HL-60 (cell line): ENCODE measurements at regions not wholly inside any gene's neighbourhood (a gene's known extent, or its start where the extent isn't known, plus 50 kb on each side); places are given as distances from the start of the nearest gene placed in this dataset.

Experiments
- DNase-seq, 2 experiments: peaks; one replicate each; pipeline ENCODE4 v3.0.0-alpha.2; 2010 to 2020; ENCODE audit warnings: low read depth in 1 of 2, low spot score in 1 of 2
- H3K27ac ChIP-seq: fragments of 250-450 bp; sonication (Bioruptor Pico); replicated peaks from 2 replicates; pipeline ENCODE4 v1.5.1; 2020; ENCODE audit warnings: mild to moderate bottlenecking, moderate library complexity
- H3K27me3 ChIP-seq: fragments of 250-450 bp; sonication (Bioruptor Pico); 2 replicates; pipeline ENCODE4 v1.5.1; 2021; ENCODE audit warnings: mild to moderate bottlenecking, moderate library complexity; ENCODE audit not compliant: insufficient read depth, poor library complexity, severe bottlenecking
- H3K4me3 ChIP-seq: replicated peaks from 2 replicates; pipeline ENCODE4 v1.5.1; 2011; ENCODE audit warnings: mild to moderate bottlenecking, control low read depth, low read length; ENCODE audit not compliant: insufficient read depth
- GABPA ChIP-seq: IDR thresholded peaks from 2 replicates; pipeline ENCODE4 v1.6.1; 2012; ENCODE audit warnings: low read depth
- POLR2AphosphoS5 ChIP-seq: IDR thresholded peaks from 2 replicates; pipeline ENCODE4 v1.6.1; 2012; ENCODE audit warnings: low read depth
- SPI1 ChIP-seq: IDR thresholded peaks from 2 replicates; pipeline ENCODE4 v1.6.1; 2012; ENCODE audit warnings: low read depth, mild to moderate bottlenecking, borderline replicate concordance
- TF ChIP-seq, protein P1 (sequence below): IDR thresholded peaks from 2 replicates; pipeline ENCODE4 v1.6.1; 2012; ENCODE audit warnings: low read depth; ENCODE audit not compliant: insufficient replicate concordance
- TF ChIP-seq, protein P2 (sequence below): IDR thresholded peaks from one replicate; pipeline ENCODE4 v1.5.1; 2011; ENCODE audit warnings: low read length, control low read depth, inconsistent platforms; ENCODE audit not compliant: insufficient read depth

DNA sequence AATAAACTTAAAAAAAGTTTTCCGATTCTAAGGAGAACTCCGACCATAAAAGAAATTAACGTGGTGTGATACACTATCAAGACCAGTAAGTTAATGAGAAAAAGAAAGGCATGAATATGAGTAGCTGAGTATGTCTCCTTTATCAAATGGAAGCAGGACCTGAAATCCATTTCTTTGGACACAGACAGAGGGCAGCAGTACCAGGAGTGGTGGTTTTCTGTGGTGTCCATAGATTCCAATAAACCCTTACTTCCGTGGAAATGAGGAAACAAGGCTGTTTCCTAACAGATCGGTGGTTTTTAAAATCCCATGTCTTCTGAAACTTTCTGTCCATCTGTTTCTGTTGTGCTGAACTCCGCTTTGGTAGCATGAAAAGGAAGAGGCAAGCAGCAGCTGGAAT is 128.5 kb upstream of the TSPAN5 start:
- Histone ChIP-seq H3K4me3 (no peak overlapping the region), H3K27ac (no peak overlapping the region), H3K27me3 (no peaks in the 10 kb centered on the region)
- TF ChIP-seq GABPA, result no peak
- TF ChIP-seq, protein P1, sequence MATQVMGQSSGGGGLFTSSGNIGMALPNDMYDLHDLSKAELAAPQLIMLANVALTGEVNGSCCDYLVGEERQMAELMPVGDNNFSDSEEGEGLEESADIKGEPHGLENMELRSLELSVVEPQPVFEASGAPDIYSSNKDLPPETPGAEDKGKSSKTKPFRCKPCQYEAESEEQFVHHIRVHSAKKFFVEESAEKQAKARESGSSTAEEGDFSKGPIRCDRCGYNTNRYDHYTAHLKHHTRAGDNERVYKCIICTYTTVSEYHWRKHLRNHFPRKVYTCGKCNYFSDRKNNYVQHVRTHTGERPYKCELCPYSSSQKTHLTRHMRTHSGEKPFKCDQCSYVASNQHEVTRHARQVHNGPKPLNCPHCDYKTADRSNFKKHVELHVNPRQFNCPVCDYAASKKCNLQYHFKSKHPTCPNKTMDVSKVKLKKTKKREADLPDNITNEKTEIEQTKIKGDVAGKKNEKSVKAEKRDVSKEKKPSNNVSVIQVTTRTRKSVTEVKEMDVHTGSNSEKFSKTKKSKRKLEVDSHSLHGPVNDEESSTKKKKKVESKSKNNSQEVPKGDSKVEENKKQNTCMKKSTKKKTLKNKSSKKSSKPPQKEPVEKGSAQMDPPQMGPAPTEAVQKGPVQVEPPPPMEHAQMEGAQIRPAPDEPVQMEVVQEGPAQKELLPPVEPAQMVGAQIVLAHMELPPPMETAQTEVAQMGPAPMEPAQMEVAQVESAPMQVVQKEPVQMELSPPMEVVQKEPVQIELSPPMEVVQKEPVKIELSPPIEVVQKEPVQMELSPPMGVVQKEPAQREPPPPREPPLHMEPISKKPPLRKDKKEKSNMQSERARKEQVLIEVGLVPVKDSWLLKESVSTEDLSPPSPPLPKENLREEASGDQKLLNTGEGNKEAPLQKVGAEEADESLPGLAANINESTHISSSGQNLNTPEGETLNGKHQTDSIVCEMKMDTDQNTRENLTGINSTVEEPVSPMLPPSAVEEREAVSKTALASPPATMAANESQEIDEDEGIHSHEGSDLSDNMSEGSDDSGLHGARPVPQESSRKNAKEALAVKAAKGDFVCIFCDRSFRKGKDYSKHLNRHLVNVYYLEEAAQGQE, result no peak
- TF ChIP-seq, protein P2, sequence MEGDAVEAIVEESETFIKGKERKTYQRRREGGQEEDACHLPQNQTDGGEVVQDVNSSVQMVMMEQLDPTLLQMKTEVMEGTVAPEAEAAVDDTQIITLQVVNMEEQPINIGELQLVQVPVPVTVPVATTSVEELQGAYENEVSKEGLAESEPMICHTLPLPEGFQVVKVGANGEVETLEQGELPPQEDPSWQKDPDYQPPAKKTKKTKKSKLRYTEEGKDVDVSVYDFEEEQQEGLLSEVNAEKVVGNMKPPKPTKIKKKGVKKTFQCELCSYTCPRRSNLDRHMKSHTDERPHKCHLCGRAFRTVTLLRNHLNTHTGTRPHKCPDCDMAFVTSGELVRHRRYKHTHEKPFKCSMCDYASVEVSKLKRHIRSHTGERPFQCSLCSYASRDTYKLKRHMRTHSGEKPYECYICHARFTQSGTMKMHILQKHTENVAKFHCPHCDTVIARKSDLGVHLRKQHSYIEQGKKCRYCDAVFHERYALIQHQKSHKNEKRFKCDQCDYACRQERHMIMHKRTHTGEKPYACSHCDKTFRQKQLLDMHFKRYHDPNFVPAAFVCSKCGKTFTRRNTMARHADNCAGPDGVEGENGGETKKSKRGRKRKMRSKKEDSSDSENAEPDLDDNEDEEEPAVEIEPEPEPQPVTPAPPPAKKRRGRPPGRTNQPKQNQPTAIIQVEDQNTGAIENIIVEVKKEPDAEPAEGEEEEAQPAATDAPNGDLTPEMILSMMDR, result no peak
- TF ChIP-seq POLR2AphosphoS5, result no peak
- no peak for TF ChIP-seq SPI1
- DNase-seq, result no peak

GRCh38 chr4:98784947-98785706 is 126.7 kb upstream of the TSPAN5 start:
- no peak for DNase-seq
- Histone ChIP-seq H3K27me3 (no peaks in the 10 kb centered on the region), H3K27ac (no peak overlapping the region), H3K4me3 (no peak overlapping the region)
- TF ChIP-seq POLR2AphosphoS5 (no peak), GABPA (no peak), SPI1 (no peak)
- TF ChIP-seq, protein P2, result no peak
- TF ChIP-seq, protein P1, result no peak

GRCh38 chr4:98781641-98782357 is 123.4 kb upstream of the TSPAN5 start:
- Histone ChIP-seq H3K4me3 (no peak overlapping the region), H3K27ac (no peak overlapping the region), H3K27me3 (no peaks in the 10 kb centered on the region)
- TF ChIP-seq, protein P2, result no peak
- TF ChIP-seq GABPA, result no peak
- TF ChIP-seq, protein P1, result no peak
- TF ChIP-seq SPI1, result no peak
- no peak for TF ChIP-seq POLR2AphosphoS5
- no peak for DNase-seq
